ENCODE measurements at regions not wholly inside any gene's neighbourhood (a gene's known extent, or its start where the extent isn't known, plus 50 kb on each side); places are given as distances from the start of the nearest gene placed in this dataset.

DNA sequence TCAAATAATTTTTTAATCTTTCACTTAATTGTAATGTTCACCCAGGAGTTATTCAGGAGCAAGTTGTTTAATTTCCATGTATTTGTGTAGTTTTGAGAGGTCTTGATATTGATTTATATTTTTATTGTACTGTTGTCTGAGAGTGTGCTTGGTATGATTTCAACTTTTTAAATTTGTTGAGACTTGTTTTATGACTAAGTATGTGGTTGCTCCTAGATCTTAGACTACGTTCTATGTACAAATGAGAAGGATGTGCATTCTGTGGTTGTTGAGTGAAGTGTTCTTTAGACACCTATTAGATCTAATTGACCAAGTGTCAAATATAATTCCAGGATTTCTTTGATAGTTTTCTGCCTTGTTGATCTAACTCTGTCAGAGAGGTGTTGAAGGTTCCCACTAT, 353.3 kb upstream of the GNPDA2 start:
- no peak for DNase-seq (ENCODE audit: low spot score)
- in situ Hi-C loops (cut with MboI; ENCODE audit: low pct_unique_long_range_greater_than_20kb, low sequenced_read_pairs, unreplicated experiment), result no loop called here
- TF ChIP-seq, protein P1, sequence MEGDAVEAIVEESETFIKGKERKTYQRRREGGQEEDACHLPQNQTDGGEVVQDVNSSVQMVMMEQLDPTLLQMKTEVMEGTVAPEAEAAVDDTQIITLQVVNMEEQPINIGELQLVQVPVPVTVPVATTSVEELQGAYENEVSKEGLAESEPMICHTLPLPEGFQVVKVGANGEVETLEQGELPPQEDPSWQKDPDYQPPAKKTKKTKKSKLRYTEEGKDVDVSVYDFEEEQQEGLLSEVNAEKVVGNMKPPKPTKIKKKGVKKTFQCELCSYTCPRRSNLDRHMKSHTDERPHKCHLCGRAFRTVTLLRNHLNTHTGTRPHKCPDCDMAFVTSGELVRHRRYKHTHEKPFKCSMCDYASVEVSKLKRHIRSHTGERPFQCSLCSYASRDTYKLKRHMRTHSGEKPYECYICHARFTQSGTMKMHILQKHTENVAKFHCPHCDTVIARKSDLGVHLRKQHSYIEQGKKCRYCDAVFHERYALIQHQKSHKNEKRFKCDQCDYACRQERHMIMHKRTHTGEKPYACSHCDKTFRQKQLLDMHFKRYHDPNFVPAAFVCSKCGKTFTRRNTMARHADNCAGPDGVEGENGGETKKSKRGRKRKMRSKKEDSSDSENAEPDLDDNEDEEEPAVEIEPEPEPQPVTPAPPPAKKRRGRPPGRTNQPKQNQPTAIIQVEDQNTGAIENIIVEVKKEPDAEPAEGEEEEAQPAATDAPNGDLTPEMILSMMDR (IDR thresholded peaks at IDR 0.05; ENCODE audit: extremely low read depth, insufficient read depth, missing control alignments), result no peak

DNA sequence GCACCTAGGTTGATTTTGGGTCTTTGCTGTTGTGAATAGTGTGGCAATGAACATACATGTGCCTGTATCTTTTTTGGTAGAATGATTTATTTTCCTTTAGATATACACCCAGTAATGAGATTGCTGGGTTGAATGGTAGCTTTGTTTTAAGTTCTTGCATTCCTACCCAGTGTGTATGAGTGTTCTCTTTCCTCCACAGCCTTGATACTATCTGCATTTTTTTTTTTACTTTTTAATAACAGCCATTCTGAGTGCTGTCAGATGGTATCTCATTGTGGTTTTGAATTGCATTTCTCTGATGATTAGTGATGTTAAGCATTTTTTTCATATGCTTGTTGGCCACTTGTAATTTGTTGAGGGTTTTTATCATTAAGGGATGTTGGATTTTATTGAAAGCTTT, 351.8 kb upstream of the GNPDA2 start:
- in situ Hi-C loops (cut with MboI; ENCODE audit: low pct_unique_long_range_greater_than_20kb, low sequenced_read_pairs, unreplicated experiment), result no loop called here
- TF ChIP-seq, protein P1 (IDR thresholded peaks at IDR 0.05; ENCODE audit: extremely low read depth, insufficient read depth, missing control alignments), result no peak
- no peak for DNase-seq (ENCODE audit: low spot score)

DNA sequence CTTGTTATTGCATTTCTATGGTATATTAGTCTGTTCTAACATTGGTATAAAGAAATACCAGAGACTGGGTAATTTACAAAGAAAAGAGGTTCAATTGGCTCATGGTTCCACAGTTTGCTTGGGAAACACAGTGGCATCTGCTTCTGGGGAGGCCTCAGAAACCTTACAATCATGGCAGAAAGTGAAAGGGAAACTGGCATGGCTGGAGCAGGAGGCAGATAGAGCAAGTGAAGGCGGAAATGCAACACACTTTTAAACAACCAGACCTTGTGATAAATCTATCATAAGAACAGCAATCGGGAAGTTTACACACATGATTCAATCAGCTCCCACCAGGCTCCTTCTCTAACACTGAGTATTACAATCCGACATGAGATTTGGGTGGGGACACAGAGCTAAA, 346.6 kb upstream of the GNPDA2 start:
- TF ChIP-seq, protein P1 (IDR thresholded peaks at IDR 0.05; ENCODE audit: extremely low read depth, insufficient read depth, missing control alignments), result no peak
- in situ Hi-C loops (cut with MboI; ENCODE audit: low pct_unique_long_range_greater_than_20kb, low sequenced_read_pairs, unreplicated experiment), result no loop called here
- no peak for DNase-seq (ENCODE audit: low spot score)

DNA sequence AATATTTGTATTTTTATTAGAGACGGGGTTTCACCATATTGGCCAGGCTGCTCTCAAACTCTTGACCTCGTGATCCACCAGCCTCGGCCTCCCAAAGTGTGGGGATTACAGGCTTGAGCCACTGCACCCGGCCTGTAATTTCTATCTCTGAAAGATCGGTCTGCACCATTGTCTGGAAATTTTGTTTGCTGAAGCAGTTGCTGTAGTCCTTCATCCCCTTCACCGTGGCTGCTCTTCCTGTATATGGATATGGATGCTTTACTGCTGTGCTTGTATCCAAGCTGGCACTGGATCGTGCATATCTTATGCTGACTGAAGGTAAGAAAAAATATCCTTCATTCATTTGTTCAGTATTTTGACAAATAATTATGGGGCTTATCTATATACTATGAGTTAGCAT, 338.4 kb upstream of the GNPDA2 start:
- TF ChIP-seq, protein P1 (IDR thresholded peaks at IDR 0.05; ENCODE audit: extremely low read depth, insufficient read depth, missing control alignments), result no peak
- in situ Hi-C loops (cut with MboI; ENCODE audit: low pct_unique_long_range_greater_than_20kb, low sequenced_read_pairs, unreplicated experiment), result no loop called here
- DNase-seq (ENCODE audit: low spot score), result no peak

DNA sequence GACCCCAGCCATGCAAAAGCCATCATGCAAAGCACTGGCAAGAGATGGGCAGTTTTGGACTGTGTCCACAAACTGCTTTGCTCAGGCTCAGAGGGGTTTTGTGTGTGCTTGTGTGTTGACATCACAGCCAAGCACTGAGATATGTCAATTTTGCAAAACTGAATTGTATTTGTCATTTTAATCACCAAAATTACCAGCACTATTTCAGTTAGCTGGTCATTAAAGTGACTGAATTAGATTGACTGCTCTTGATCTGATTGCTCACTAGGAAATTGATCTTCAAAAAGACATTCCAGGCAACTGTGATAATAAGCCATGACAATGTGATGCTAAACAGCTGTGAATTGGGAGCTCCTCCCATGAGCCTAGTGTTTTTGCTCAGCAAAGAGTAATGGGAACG, 337.3 kb upstream of the GNPDA2 start:
- in situ Hi-C loops (cut with MboI; ENCODE audit: low pct_unique_long_range_greater_than_20kb, low sequenced_read_pairs, unreplicated experiment), result no loop called here
- TF ChIP-seq, protein P1 (IDR thresholded peaks at IDR 0.05; ENCODE audit: extremely low read depth, insufficient read depth, missing control alignments), result no peak
- DNase-seq (ENCODE audit: low spot score), result no peak

DNA sequence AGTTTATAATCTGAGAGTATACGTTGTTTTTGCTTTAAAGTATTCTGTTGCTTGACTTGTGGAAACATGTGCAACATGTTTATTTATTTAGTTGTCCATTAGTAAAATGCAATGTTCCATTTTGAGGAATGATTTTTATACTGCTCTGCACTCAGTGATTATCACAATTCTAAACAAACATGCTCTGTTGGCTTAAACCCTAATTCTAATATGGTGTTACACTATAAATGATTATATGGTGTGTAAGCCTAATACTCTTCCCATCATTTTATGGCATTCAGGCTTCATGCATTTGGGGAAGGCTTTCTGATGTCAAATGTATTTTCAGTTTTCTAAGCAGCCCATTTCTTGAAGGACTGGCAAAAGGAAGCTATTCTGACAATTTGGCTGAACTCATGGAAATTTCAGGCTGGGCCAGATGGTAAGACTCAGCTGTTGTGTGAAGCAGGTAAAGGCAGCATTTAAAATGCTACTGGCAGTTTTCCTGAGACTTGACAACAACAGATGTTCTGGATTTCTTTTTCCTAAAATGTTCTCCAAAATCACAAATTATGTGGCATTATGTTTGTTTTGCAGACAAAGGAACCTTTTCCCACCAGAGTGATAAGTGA, 336.7 kb upstream of the GNPDA2 start:
- in situ Hi-C loops (cut with MboI; ENCODE audit: low pct_unique_long_range_greater_than_20kb, low sequenced_read_pairs, unreplicated experiment), result no loop called here
- DNase-seq (ENCODE audit: low spot score), result no peak
- TF ChIP-seq, protein P1 (IDR thresholded peaks at IDR 0.05; ENCODE audit: extremely low read depth, insufficient read depth, missing control alignments), result no peak

DNA sequence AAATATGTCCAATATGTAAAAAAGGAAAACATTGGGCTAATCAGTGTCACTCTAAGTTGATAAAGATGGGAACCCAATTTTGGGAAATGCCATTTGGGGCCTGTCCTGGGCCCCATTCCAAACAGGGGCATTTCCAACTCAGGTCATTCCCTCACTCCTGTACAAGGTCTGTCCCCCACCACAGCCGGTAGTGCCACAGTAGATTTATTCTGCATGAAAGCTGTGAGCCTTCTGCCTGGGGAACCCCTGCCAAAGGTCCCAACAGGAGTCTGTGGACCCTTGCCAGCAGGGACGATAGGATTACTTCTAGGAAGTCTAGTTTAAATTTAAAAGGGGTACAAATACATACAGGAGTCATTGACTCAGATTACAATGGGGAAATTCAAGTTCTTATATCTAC, 317.6 kb upstream of the GNPDA2 start:
- in situ Hi-C loops (cut with MboI; ENCODE audit: low pct_unique_long_range_greater_than_20kb, low sequenced_read_pairs, unreplicated experiment), result no loop called here

More for the DNA sequence above, 317.6 kb upstream of the GNPDA2 start:
- no peak for DNase-seq (ENCODE audit: low spot score)
- TF ChIP-seq, protein P1 (IDR thresholded peaks at IDR 0.05; ENCODE audit: extremely low read depth, insufficient read depth, missing control alignments), result no peak

Measured in GM13977 (cell line).